ENCODE measurements at regions not wholly inside any gene's neighbourhood (a gene's known extent, or its start where the extent isn't known, plus 50 kb on each side); places are given as distances from the start of the nearest gene placed in this dataset.

DNA sequence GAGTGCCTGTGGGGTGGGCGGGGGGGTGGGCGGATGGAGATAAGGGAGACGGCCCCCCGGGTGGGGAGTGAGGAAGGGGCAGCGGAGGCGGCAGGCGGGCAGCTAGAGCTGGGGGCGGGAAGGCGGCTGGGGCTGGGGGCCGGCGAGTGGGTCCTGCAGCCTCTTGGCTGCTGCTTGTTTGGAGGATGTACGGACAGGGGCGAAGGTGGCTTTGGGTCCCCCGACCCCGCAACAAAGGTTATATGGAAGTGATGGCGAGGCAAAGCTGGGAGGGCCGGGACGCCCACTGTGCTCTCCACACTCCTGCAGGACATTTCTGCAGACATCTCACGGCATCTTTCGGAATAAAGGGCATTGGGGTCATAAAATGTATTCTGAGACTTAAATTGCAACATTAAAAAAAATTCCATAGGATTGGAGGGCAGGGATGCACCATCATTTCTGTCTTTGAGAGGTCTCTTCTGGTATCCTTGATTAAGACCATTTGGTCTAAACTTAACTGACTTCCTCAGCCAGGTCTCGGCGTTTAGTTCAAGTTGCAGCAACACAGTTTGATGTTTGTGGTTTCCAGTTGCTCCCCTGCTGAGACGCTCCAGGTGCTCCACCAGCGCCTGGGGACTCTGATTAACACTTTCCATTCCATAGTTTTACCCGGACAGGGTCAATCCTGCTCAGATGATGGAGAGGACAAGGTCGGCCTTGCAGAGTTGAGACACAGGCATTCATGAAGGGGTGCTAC lies 101.6 kb upstream of the SSBP2 start:
- DNase-seq: peak in 1 of 2 donors; percentile 22
- Histone ChIP-seq H3K4me3 (peak overlapping the region; percentile 54 to 62), H3K4me1 (peaks cover 0 to 89% (median 61%) of the 10 kb centered on the region in 4 donors), H3K36me3 (no peaks in the 10 kb centered on the region), H3K27ac (peak overlapping the region; percentile 86 to 88), H3K27me3 (no peaks in the 10 kb centered on the region), H3K9me3 (no peaks in the 10 kb centered on the region)
- TF ChIP-seq, protein P1, sequence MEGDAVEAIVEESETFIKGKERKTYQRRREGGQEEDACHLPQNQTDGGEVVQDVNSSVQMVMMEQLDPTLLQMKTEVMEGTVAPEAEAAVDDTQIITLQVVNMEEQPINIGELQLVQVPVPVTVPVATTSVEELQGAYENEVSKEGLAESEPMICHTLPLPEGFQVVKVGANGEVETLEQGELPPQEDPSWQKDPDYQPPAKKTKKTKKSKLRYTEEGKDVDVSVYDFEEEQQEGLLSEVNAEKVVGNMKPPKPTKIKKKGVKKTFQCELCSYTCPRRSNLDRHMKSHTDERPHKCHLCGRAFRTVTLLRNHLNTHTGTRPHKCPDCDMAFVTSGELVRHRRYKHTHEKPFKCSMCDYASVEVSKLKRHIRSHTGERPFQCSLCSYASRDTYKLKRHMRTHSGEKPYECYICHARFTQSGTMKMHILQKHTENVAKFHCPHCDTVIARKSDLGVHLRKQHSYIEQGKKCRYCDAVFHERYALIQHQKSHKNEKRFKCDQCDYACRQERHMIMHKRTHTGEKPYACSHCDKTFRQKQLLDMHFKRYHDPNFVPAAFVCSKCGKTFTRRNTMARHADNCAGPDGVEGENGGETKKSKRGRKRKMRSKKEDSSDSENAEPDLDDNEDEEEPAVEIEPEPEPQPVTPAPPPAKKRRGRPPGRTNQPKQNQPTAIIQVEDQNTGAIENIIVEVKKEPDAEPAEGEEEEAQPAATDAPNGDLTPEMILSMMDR (IDR thresholded peaks at IDR 0.05): no peak
- intact Hi-C loops (cut with DNase I; ENCODE audit: low total_unique reads): loop anchor here (5.0 to 10.0 kb wide), 3 partner anchors 120 to 348 kb away; partner anchors contain the start of gene ATG10

DNA sequence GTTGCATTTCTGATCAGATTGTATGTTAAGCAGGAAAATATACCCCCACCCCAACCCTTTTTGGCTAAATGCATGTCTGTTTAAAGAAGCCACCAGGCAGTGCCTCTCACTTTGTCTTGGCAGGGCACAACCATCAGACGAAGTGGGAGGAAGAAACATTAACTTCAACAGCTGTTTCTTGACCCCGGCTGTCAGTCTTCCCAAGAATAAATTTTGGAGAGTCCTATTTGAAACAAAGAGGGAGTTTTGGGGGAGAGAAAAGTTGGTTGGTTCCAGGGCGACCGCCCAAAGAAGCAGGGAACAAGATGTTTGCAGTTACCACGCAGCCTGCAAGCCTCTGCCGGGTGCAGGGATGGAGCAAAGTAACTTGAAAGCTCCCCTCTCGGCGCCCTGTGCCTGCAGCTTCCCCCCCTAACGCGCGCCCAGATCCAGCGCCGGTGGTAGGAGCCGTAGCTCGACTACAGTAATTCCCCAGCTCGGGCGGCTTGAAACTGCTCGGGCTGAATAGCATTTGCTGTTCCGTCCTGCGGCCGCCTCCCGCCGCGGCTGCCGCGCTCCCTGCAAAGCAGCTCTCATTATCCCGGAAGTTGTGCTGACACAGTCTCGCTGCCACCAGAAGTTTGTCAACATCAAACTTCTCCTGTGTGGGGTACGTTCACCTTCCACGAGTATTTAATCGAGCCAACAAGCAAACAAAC lies 100.7 kb upstream of the SSBP2 start:
- peaks cover 0 to 81% (median 55%) of the 10 kb centered on the region in 4 donors for H3K4me1 ChIP-seq
- intact Hi-C loops (cut with DNase I; ENCODE audit: low total_unique reads): loop anchor here (1.0 to 10.0 kb wide), 5 partner anchors 63 to 347 kb away; partner anchors contain the start of genes ATG10 and SSBP2
- no peaks in the 10 kb centered on the region for H3K9me3 ChIP-seq
- H3K27ac ChIP-seq: peak overlapping the region; percentile 86 to 88
- no peaks in the 10 kb centered on the region for H3K27me3 ChIP-seq
- TF ChIP-seq, protein P1 (IDR thresholded peaks at IDR 0.05): peak in 1 of 2 experiments; percentile 5
- peak; percentile 96 to 99 for DNase-seq
- no peaks in the 10 kb centered on the region for H3K36me3 ChIP-seq
- peak overlapping the region; percentile 54 to 62 for H3K4me3 ChIP-seq

DNA sequence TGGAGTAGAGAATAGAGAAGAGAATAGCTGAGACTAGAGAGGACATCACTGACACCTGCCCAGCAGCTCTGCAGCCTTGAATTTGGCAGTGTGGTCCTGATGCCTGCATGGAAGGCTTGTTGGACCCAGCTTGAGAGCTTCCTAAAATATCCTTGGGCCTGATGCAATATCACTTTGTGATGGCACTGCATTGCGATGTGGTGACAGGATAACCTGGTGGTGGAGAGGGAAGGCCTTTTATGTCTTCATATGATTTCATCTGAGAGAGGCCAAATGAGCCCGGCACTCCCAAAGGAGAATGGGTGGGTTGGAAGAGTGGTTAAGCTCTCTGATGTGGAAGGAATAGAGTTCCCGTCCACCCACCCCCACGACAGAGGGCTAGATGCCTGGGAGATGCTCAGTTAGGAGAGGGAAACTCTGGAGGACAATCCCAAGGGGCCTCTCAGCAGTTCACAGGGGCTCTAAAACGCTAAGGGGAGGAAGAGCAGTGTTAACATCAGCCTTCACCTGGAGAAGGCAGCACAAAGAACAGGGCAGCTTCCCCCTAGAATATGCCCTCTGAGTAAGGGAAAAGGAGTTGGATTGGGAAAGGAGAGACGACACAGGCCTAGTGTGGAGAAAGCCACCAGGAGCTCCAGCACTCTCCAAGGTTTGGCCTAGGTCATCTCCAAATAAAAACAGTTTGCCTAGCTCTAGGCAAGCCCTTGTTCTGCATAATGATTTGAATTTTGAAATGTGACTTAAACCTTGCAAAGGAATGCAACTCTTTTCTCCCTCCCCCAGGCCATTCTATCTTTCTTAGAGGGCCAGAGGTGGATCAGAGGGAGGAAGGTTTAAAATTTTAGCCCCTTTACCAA lies 99.8 kb upstream of the SSBP2 start:
- TF ChIP-seq, protein P1 (IDR thresholded peaks at IDR 0.05): no peak
- Histone ChIP-seq H3K36me3 (no peaks in the 10 kb centered on the region), H3K4me3 (peak overlapping the region; percentile 54 to 62), H3K27me3 (no peaks in the 10 kb centered on the region), H3K4me1 (peaks cover 0 to 73% (median 55%) of the 10 kb centered on the region in 4 donors), H3K27ac (peak overlapping the region; percentile 86 to 88), H3K9me3 (no peaks in the 10 kb centered on the region)
- DNase-seq: peak; percentile 22 to 68
- intact Hi-C loops (cut with DNase I; ENCODE audit: low total_unique reads): loop anchor here (1.0 to 10.0 kb wide), 5 partner anchors 62 to 346 kb away; partner anchors contain the start of genes ATG10 and SSBP2

DNA sequence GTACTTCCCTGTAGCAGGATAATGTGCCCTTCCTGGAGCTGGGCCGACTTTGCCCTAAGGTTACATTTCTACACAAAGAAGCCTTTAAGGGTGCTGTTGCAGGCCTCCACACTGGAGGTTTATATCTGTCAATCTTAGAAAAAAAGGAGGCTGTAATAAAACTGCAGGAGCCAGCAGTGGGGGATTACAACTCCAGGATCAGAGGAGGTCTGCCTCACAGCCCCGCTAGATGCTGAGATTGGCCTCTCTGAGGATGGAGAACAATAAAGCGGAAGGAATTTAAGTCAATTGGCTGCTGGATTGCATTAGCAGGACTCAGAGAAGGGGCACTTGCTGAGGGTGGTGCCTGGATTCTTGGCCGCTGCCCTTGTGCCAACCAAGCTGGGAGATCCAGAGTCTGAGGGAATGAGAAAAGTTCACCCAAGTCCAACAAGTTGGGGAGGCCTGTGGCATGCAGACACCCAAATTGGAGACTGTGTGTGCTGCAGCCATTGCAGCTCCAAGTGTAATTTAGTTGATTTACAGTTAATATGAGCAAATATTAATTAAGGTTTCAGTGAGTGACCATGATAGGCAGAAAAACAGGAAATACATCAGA lies 99.0 kb upstream of the SSBP2 start:
- Histone ChIP-seq H3K9me3 (no peaks in the 10 kb centered on the region), H3K27ac (peak overlapping the region; percentile 86 to 88), H3K4me3 (no peak overlapping the region), H3K36me3 (no peaks in the 10 kb centered on the region), H3K27me3 (no peaks in the 10 kb centered on the region), H3K4me1 (peaks cover 0 to 64% (median 51%) of the 10 kb centered on the region in 4 donors)
- DNase-seq: no peak
- TF ChIP-seq, protein P1 (IDR thresholded peaks at IDR 0.05): no peak
- intact Hi-C loops (cut with DNase I; ENCODE audit: low total_unique reads): loop anchor here (2.0 to 10.0 kb wide), 5 partner anchors 61 to 425 kb away; partner anchors contain the start of gene ATG10

Measured in tibial artery (tissue), 4 donors.